ENCODE measurements at regions not wholly inside any gene's neighbourhood (a gene's known extent, or its start where the extent isn't known, plus 50 kb on each side); places are given as distances from the start of the nearest gene placed in this dataset.

- no peaks in the 10 kb centered on the region for H3K9me3 Mint-ChIP-seq (ENCODE audit: insufficient read depth)
- Histone ChIP-seq H3K27ac (ENCODE audit: low read length in 2 of 2) (no peak overlapping the region), H3K79me2 (ENCODE audit: control insufficient read depth, insufficient read depth, low read length) (no peaks in the 10 kb centered on the region), H2AFZ (ENCODE audit: insufficient read depth, low read depth, low read length, poor library complexity, severe bottlenecking) (no peak overlapping the region), H3K9me3 (ENCODE audit: control extremely low read depth in 1 of 3, control insufficient read depth in 2 of 3, insufficient read depth in 1 of 3, low read length in 2 of 3) (no peaks in the 10 kb centered on the region), H3K27me3 (replicated peaks in 1 of 4; ENCODE audit: control extremely low read depth in 1 of 4, control insufficient read depth in 3 of 4, insufficient read depth in 4 of 4, low read length in 3 of 4) (no peaks in the 10 kb centered on the region), H3K4me1 (ENCODE audit: control insufficient read depth in 2 of 2, insufficient read depth in 2 of 2, low read length in 2 of 2) (no peaks in the 10 kb centered on the region), H3K9ac (ENCODE audit: low read length) (no peak overlapping the region), H3K4me2 (replicated peaks; ENCODE audit: low read depth, low read length, poor library complexity, severe bottlenecking) (no peak overlapping the region), H3K36me3 (replicated peaks in 1 of 2; ENCODE audit: control extremely low read depth in 1 of 2, control insufficient read depth in 1 of 2, extremely low read depth in 1 of 2, insufficient read depth in 2 of 2, low read length in 1 of 2) (no peaks in the 10 kb centered on the region), H4K20me1 (ENCODE audit: control insufficient read depth, insufficient read depth, low read length, poor library complexity, severe bottlenecking) (no peaks in the 10 kb centered on the region), H3K4me3 (ENCODE audit: control extremely low read depth in 1 of 5, extremely low read depth in 1 of 5, insufficient read depth in 1 of 5, low read depth in 2 of 5, low read length in 4 of 5) (no peak overlapping the region)
- ChIA-PET CTCF (no interaction called here), POLR2A (no interaction called here)
- peaks cover 14% of the 10 kb centered on the region for H3K27me3 Mint-ChIP-seq
- no peak overlapping the region for H3K27ac Mint-ChIP-seq
- no peaks in the 10 kb centered on the region for H3K4me1 Mint-ChIP-seq
- TF ChIP-seq EZH2 (IDR thresholded peaks at IDR 0.05; ENCODE audit: borderline replicate concordance, insufficient read depth, low read depth, low read length, poor library complexity, severe bottlenecking) (no peak), CTCF (IDR thresholded peaks at IDR 0.05) (peak; percentile 62)
- WGBS (ENCODE audit: insufficient coverage): 91% methylated on average over 26 of the region's 41 CpGs
- intact Hi-C loops (cut with micrococcal nuclease): no loop called here
- peak; percentile 30 for DNase-seq
- ATAC-seq (ENCODE audit: low read depth): no peak
- no peak overlapping the region for H3K4me3 Mint-ChIP-seq
Measured at GRCh38 chr14:106286697-106287290, 760.4 kb downstream of the TMEM121 start.

GRCh38 chr14:106287506-106287905 is 761.1 kb downstream of the TMEM121 start:
- CTCF ChIA-PET: no interaction called here
- Histone ChIP-seq H3K36me3 (replicated peaks in 1 of 2; ENCODE audit: control extremely low read depth in 1 of 2, control insufficient read depth in 1 of 2, extremely low read depth in 1 of 2, insufficient read depth in 2 of 2, low read length in 1 of 2) (no peaks in the 10 kb centered on the region), H3K27ac (ENCODE audit: low read length in 2 of 2) (no peak overlapping the region), H3K79me2 (ENCODE audit: control insufficient read depth, insufficient read depth, low read length) (no peaks in the 10 kb centered on the region), H2AFZ (ENCODE audit: insufficient read depth, low read depth, low read length, poor library complexity, severe bottlenecking) (no peak overlapping the region), H3K4me2 (replicated peaks; ENCODE audit: low read depth, low read length, poor library complexity, severe bottlenecking) (no peak overlapping the region), H3K9ac (ENCODE audit: low read length) (no peak overlapping the region), H3K9me3 (ENCODE audit: control extremely low read depth in 1 of 3, control insufficient read depth in 2 of 3, insufficient read depth in 1 of 3, low read length in 2 of 3) (peaks cover 0 to 4% (median 0%) of the 10 kb centered on the region in 3 donors), H3K4me1 (ENCODE audit: control insufficient read depth in 2 of 2, insufficient read depth in 2 of 2, low read length in 2 of 2) (no peaks in the 10 kb centered on the region), H4K20me1 (ENCODE audit: control insufficient read depth, insufficient read depth, low read length, poor library complexity, severe bottlenecking) (no peaks in the 10 kb centered on the region), H3K27me3 (replicated peaks in 1 of 4; ENCODE audit: control extremely low read depth in 1 of 4, control insufficient read depth in 3 of 4, insufficient read depth in 4 of 4, low read length in 3 of 4) (no peaks in the 10 kb centered on the region), H3K4me3 (ENCODE audit: control extremely low read depth in 1 of 5, extremely low read depth in 1 of 5, insufficient read depth in 1 of 5, low read depth in 2 of 5, low read length in 4 of 5) (no peak overlapping the region)
- H3K4me1 Mint-ChIP-seq: no peaks in the 10 kb centered on the region
- intact Hi-C loops (cut with micrococcal nuclease): no loop called here
- no peak for ATAC-seq (ENCODE audit: low read depth)
- POLR2A ChIA-PET: no interaction called here
- H3K27me3 Mint-ChIP-seq: peaks cover 14% of the 10 kb centered on the region
- no peak overlapping the region for H3K4me3 Mint-ChIP-seq
- WGBS (ENCODE audit: insufficient coverage): 90% methylated on average over 2 of the region's 29 CpGs
- no peaks in the 10 kb centered on the region for H3K9me3 Mint-ChIP-seq (ENCODE audit: insufficient read depth)
- H3K27ac Mint-ChIP-seq: no peak overlapping the region
- no peak for DNase-seq
- TF ChIP-seq EZH2 (IDR thresholded peaks at IDR 0.05; ENCODE audit: borderline replicate concordance, insufficient read depth, low read depth, low read length, poor library complexity, severe bottlenecking) (no peak), CTCF (IDR thresholded peaks at IDR 0.05) (no peak)
